ENCODE measurements at regions not wholly inside any gene's neighbourhood (a gene's known extent, or its start where the extent isn't known, plus 50 kb on each side); places are given as distances from the start of the nearest gene placed in this dataset.
A peak's percentile ranks its signal among the peaks of the same experiment; 100 is the strongest.

- ChIA-PET CTCF (ENCODE audit: partially characterized antibody) (interaction anchor here (0.8 to 1.6 kb wide), 7 partner anchors 14 to 207 kb away, joined by 3 to 8 read pairs (median 4); no protein-coding TSS in a partner anchor), POLR2A (ENCODE audit: partially characterized antibody) (interaction anchor here (1.0 to 2.6 kb wide), 6 partner anchors 13 to 196 kb away, joined by 3 to 8 read pairs (median 6); no protein-coding TSS in a partner anchor)
- peaks cover 0 to 2% (median 0%) of the 10 kb centered on the region in 4 experiments; a peak in 1 of 7 replicates for H3K27me3 ChIP-seq (replicated peaks in 1 of 4; ENCODE audit: control insufficient read depth in 3 of 4, extremely low read depth in 1 of 4, insufficient read depth in 3 of 4, low read length in 3 of 4)
- peaks cover 0 to 7% of the 10 kb centered on the region in 2 experiments for H4K20me1 ChIP-seq (replicated peaks in 1 of 2; ENCODE audit: control insufficient read depth in 1 of 2, insufficient read depth in 2 of 2, low read length in 2 of 2)
- no peaks in the 10 kb centered on the region for H3K79me1 ChIP-seq (ENCODE audit: low read depth, low read length)
- no peak overlapping the region for H4K91ac ChIP-seq (replicated peaks; ENCODE audit: insufficient read length, low read length)
- no peak overlapping the region for H3K14ac ChIP-seq (ENCODE audit: insufficient read length)
- H3K4me1 ChIP-seq (replicated peaks in 1 of 4; ENCODE audit: control insufficient read depth in 3 of 4, insufficient read depth in 4 of 4, low read length in 3 of 4): peaks cover 8 to 18% (median 13%) of the 10 kb centered on the region in 4 experiments
- peak overlapping the region; percentile 35; the same call in 1 of the 2 replicates for H4K8ac ChIP-seq (ENCODE audit: extremely low read depth, insufficient read depth, low read length)
- no peak overlapping the region for H3K23ac ChIP-seq (ENCODE audit: insufficient read length)
- H2BK5ac ChIP-seq (ENCODE audit: low read depth, low read length): peak overlapping the region; percentile 4; the same call in 1 of the 2 replicates
- peak overlapping the region; percentile 15 for H2BK120ac ChIP-seq (replicated peaks; ENCODE audit: low read depth, low read length)
- FAIRE-seq: no peak
- no peak overlapping the region for H4K5ac ChIP-seq (ENCODE audit: insufficient read length, low read depth, low read length)
- H3K4ac ChIP-seq (replicated peaks; ENCODE audit: insufficient read length, low read depth, low read length): no peak overlapping the region
- peaks cover 10% of the 10 kb centered on the region; the same call in 1 of the 2 replicates for H3K23me2 ChIP-seq (ENCODE audit: low read depth, low read length)
- no peaks in the 10 kb centered on the region for H3K9me3 ChIP-seq (ENCODE audit: insufficient read depth in 2 of 2, low read depth in 1 of 2, low read length in 1 of 2)
- H2BK15ac ChIP-seq (ENCODE audit: low read length): no peak overlapping the region
- peak overlapping the region; percentile 50; the same call in 1 of the 2 replicates for H2BK20ac ChIP-seq (ENCODE audit: low read length)
- H3K79me2 ChIP-seq (ENCODE audit: control insufficient read depth in 1 of 2, insufficient read depth in 2 of 2, low read length in 2 of 2): no peaks in the 10 kb centered on the region
- H3K9ac ChIP-seq (replicated peaks in 1 of 4; ENCODE audit: extremely low read depth in 1 of 4, low read depth in 3 of 4, low read length in 3 of 4): no peak overlapping the region
- no peaks in the 10 kb centered on the region for H3K36me3 ChIP-seq (ENCODE audit: control insufficient read depth in 2 of 4, insufficient read depth in 4 of 4, low read length in 3 of 4)
- H3K27ac ChIP-seq (ENCODE audit: low read depth, low read length): no peak overlapping the region
- H3K56ac ChIP-seq (replicated peaks; ENCODE audit: insufficient read length, low read depth, low read length): no peak overlapping the region
- no peak overlapping the region for H3K4me3 ChIP-seq (ENCODE audit: extremely low read depth in 1 of 4, insufficient read depth in 2 of 4, low read depth in 3 of 4, low read length in 4 of 4)
- WGBS, 2 experiments (ENCODE audit: extremely low coverage in 1 of 2, insufficient coverage in 1 of 2, insufficient read length in 1 of 2, insufficient replicate concordance in 2 of 2, low coverage in 1 of 2, low lambda C conversion rate in 2 of 2, missing lambda C conversion rate in 1 of 2): 42% methylated on average over 12 of the region's 12 CpGs; no CpG with 5 or more reads in 1 of the 2 experiments
- peak overlapping the region; percentile 48; the same call in 1 of the 2 replicates for H2AK5ac ChIP-seq (ENCODE audit: low read depth, low read length)
- no peak overlapping the region for H2AFZ ChIP-seq (ENCODE audit: low read length)
- peak overlapping the region; percentile 12 to 44; a peak in 2 of 4 replicates for H3K4me2 ChIP-seq (ENCODE audit: insufficient read depth in 1 of 2, low read depth in 2 of 2, low read length in 2 of 2)
- peak overlapping the region; percentile 15; the same call in 1 of the 2 replicates for H3K18ac ChIP-seq (ENCODE audit: extremely low read depth, low read length)
- DNase-seq (ENCODE audit: low read depth in 1 of 2, low spot score in 2 of 2): peak; percentile 62 to 85
- H2BK12ac ChIP-seq (ENCODE audit: low read depth, low read length): peak overlapping the region; percentile 86
- TF ChIP-seq TCF12 (IDR thresholded peaks at IDR 0.05; ENCODE audit: low read depth, low read length) (peak; percentile 99), CREB1 (IDR thresholded peaks at IDR 0.05) (0 out of 2 replicates have a peak, but pooled peaks have one; percentile 12), SP1 (IDR thresholded peaks at IDR 0.05; ENCODE audit: low read depth, low read length) (peak; percentile 22; the same call in 1 of the 2 replicates), RNF2 (IDR thresholded peaks at IDR 0.05; ENCODE audit: borderline replicate concordance, low read depth, low read length, missing control alignments, poor library complexity, severe bottlenecking) (no peak), MAX (IDR thresholded peaks at IDR 0.05) (peak; percentile 7; the same call in 1 of the 2 replicates), EP300 (IDR thresholded peaks at IDR 0.05; ENCODE audit: borderline replicate concordance in 1 of 2, low read depth in 2 of 2, low read length in 2 of 2) (peak in 1 of 2 experiments; percentile 24; a peak in 1 of 3 replicates), HDAC6 (IDR thresholded peaks at IDR 0.05; ENCODE audit: low read depth, low read length) (no peak), E2F6 (IDR thresholded peaks at IDR 0.05) (peak; percentile 19; the same call in 1 of the 2 replicates)
These were observed 326.6 kb downstream of the MN1 start for GRCh38 chr22:27474711-27475547.

Measured in H1 (cell line).